Astrocyte (in vitro differentiated cells and primary cell): ENCODE measurements at regions not wholly inside any gene's neighbourhood (a gene's known extent, or its start where the extent isn't known, plus 50 kb on each side); places are given as distances from the start of the nearest gene placed in this dataset.

Experiments used
- EZH2 ChIP-seq: IDR thresholded peaks from 2 replicates; pipeline ENCODE4 v1.6.1; 2012; ENCODE audit warnings: mild to moderate bottlenecking, low read length, inconsistent platforms; ENCODE audit not compliant: insufficient read depth
- TF ChIP-seq, protein P1 (sequence below): IDR thresholded peaks from 2 replicates; pipeline ENCODE4 v1.5.1; 2011; ENCODE audit warnings: low read depth, mild to moderate bottlenecking, inconsistent platforms, low read length, moderate library complexity; ENCODE audit not compliant: insufficient read depth

DNA sequence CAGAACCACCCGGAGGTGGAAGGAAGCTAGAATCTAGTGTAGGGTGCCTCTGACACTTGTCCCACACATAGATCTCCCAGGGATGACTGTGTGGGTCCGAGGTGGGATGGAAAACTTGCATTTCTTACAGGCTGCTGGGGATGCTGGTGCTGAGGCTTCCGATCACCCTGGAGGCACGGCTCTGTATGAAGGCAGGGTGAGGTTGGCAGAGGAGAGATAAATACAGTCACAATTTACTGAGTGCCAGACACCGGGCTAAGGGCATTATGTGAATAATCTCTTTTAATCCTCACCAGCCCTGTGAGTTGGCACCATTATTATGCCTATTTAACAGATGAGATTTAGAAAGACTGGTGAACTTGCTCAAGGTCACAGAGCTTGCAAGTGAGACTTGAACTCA lies 250.2 kb upstream of the RREB1 start:
- TF ChIP-seq, protein P1, sequence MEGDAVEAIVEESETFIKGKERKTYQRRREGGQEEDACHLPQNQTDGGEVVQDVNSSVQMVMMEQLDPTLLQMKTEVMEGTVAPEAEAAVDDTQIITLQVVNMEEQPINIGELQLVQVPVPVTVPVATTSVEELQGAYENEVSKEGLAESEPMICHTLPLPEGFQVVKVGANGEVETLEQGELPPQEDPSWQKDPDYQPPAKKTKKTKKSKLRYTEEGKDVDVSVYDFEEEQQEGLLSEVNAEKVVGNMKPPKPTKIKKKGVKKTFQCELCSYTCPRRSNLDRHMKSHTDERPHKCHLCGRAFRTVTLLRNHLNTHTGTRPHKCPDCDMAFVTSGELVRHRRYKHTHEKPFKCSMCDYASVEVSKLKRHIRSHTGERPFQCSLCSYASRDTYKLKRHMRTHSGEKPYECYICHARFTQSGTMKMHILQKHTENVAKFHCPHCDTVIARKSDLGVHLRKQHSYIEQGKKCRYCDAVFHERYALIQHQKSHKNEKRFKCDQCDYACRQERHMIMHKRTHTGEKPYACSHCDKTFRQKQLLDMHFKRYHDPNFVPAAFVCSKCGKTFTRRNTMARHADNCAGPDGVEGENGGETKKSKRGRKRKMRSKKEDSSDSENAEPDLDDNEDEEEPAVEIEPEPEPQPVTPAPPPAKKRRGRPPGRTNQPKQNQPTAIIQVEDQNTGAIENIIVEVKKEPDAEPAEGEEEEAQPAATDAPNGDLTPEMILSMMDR: no peak
- TF ChIP-seq EZH2: no peak
